DOHH2 (cell line): ENCODE measurements at regions not wholly inside any gene's neighbourhood (a gene's known extent, or its start where the extent isn't known, plus 50 kb on each side); places are given as distances from the start of the nearest gene placed in this dataset.

Source experiments
- H3F3A ChIP-seq: fragments of 200-600 bp; sonication (generic), shearing (Covaris generic); 2 replicates; pipeline ENCODE4 v1.6.0; 2016; ENCODE audit warnings: antibody characterized with exemption, mild to moderate bottlenecking; ENCODE audit not compliant: control insufficient read depth, insufficient read depth
- H3K27ac ChIP-seq: fragments of 200-600 bp; sonication (generic); 2 replicates; pipeline ENCODE4 v1.5.1; 2014; ENCODE audit warnings: low read depth, mild to moderate bottlenecking, low read length, moderate library complexity
- H3K27me3 ChIP-seq: fragments of 200-600 bp; sonication (generic); 2 replicates; pipeline ENCODE4 v1.6.1; 2014; ENCODE audit warnings: mild to moderate bottlenecking, low read length, mixed read lengths; ENCODE audit not compliant: control insufficient read depth
- H3K36me3 ChIP-seq: fragments of 200-600 bp; sonication (generic); 2 replicates; pipeline ENCODE4 v1.6.1; 2014; ENCODE audit warnings: mild to moderate bottlenecking, low read length, moderate library complexity, mixed read lengths; ENCODE audit not compliant: control insufficient read depth
- H3K4me1 ChIP-seq: fragments of 200-600 bp; sonication (generic); 2 replicates; pipeline ENCODE4 v1.6.1; 2014; ENCODE audit warnings: mild to moderate bottlenecking, low read length, mixed read lengths; ENCODE audit not compliant: control insufficient read depth
- H3K4me2 ChIP-seq: fragments of 200-600 bp; sonication (generic); 2 replicates; pipeline ENCODE4 v1.6.0; 2014; ENCODE audit warnings: mild to moderate bottlenecking, low read length, moderate library complexity
- H3K4me3 ChIP-seq: fragments of 200-600 bp; sonication (generic); 2 replicates; pipeline ENCODE4 v1.5.1; 2014; ENCODE audit warnings: mild to moderate bottlenecking, low read length, mixed read lengths
- H3K79me2 ChIP-seq: fragments of 200-600 bp; sonication (generic); 2 replicates; pipeline ENCODE4 v1.6.1; 2014; ENCODE audit warnings: mild to moderate bottlenecking, low read length, mixed read lengths; ENCODE audit not compliant: control insufficient read depth
- H3K9me2 ChIP-seq: fragments of 200-600 bp; sonication (generic); replicated peaks from 2 replicates; pipeline ENCODE4 v1.6.1; 2014; ENCODE audit warnings: mild to moderate bottlenecking, low read length, mixed read lengths; ENCODE audit not compliant: control insufficient read depth
- H3K9me3 ChIP-seq: fragments of 200-600 bp; sonication (generic); 2 replicates; pipeline ENCODE4 v1.6.1; 2014; ENCODE audit warnings: antibody characterized with exemption, low read length, mixed read lengths; ENCODE audit not compliant: control insufficient read depth, insufficient read depth
- H4K20me1 ChIP-seq: fragments of 200-600 bp; sonication (generic); 2 replicates; pipeline ENCODE4 v1.6.0; 2014; ENCODE audit warnings: low read depth, mild to moderate bottlenecking, antibody characterized with exemption, low read length, moderate library complexity; ENCODE audit not compliant: control insufficient read depth, insufficient read depth
- EZH2phosphoT487 ChIP-seq: fragments of 200-600 bp; sonication (generic); IDR thresholded peaks from 2 replicates; pipeline ENCODE4 v1.6.1; 2017; ENCODE audit warnings: borderline replicate concordance, mild to moderate bottlenecking, antibody characterized with exemption, low read length, moderate library complexity, mixed read lengths
- TF ChIP-seq, protein P1 (sequence below): fragments of 200-600 bp; sonication (generic); IDR thresholded peaks from one replicate; pipeline ENCODE4 v1.5.1; 2014; ENCODE audit warnings: antibody characterized with exemption, mild to moderate bottlenecking, low read depth, low read length; ENCODE audit not compliant: poor library complexity, severe bottlenecking

- TF ChIP-seq EZH2phosphoT487 = no peak
- TF ChIP-seq, protein P1, sequence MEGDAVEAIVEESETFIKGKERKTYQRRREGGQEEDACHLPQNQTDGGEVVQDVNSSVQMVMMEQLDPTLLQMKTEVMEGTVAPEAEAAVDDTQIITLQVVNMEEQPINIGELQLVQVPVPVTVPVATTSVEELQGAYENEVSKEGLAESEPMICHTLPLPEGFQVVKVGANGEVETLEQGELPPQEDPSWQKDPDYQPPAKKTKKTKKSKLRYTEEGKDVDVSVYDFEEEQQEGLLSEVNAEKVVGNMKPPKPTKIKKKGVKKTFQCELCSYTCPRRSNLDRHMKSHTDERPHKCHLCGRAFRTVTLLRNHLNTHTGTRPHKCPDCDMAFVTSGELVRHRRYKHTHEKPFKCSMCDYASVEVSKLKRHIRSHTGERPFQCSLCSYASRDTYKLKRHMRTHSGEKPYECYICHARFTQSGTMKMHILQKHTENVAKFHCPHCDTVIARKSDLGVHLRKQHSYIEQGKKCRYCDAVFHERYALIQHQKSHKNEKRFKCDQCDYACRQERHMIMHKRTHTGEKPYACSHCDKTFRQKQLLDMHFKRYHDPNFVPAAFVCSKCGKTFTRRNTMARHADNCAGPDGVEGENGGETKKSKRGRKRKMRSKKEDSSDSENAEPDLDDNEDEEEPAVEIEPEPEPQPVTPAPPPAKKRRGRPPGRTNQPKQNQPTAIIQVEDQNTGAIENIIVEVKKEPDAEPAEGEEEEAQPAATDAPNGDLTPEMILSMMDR = no peak
- H3K36me3 ChIP-seq = no peaks in the 10 kb centered on the region
- H3K9me3 ChIP-seq = no peaks in the 10 kb centered on the region
- H3K4me3 ChIP-seq = no peak overlapping the region
- no peak overlapping the region for H3K27ac ChIP-seq
- H4K20me1 ChIP-seq = no peaks in the 10 kb centered on the region
- no peaks in the 10 kb centered on the region for H3K27me3 ChIP-seq
- no peaks in the 10 kb centered on the region for H3K9me2 ChIP-seq
- no peak overlapping the region for H3K4me2 ChIP-seq
- no peaks in the 10 kb centered on the region for H3K4me1 ChIP-seq
- no peaks in the 10 kb centered on the region for H3K79me2 ChIP-seq
- H3F3A ChIP-seq = no peaks in the 10 kb centered on the region
Measured at GRCh38 chr12:88413646-88414045, 166.6 kb downstream of the KITLG start.

- Histone ChIP-seq H3K9me2 (no peaks in the 10 kb centered on the region), H3K4me1 (no peaks in the 10 kb centered on the region), H3K4me3 (no peak overlapping the region), H3K27me3 (no peaks in the 10 kb centered on the region), H3K79me2 (no peaks in the 10 kb centered on the region), H3F3A (no peaks in the 10 kb centered on the region), H3K27ac (no peak overlapping the region), H3K36me3 (no peaks in the 10 kb centered on the region), H3K4me2 (no peak overlapping the region), H4K20me1 (no peaks in the 10 kb centered on the region), H3K9me3 (no peaks in the 10 kb centered on the region)
- TF ChIP-seq EZH2phosphoT487 = no peak
- TF ChIP-seq, protein P1 = no peak
Measured at GRCh38 chr12:88416155-88416554, 164.1 kb downstream of the KITLG start.

- no peaks in the 10 kb centered on the region for H3K36me3 ChIP-seq
- no peaks in the 10 kb centered on the region for H3K27me3 ChIP-seq
- no peaks in the 10 kb centered on the region for H3K9me3 ChIP-seq
- H3K9me2 ChIP-seq = no peaks in the 10 kb centered on the region
- H3K4me1 ChIP-seq = no peaks in the 10 kb centered on the region
- no peaks in the 10 kb centered on the region for H4K20me1 ChIP-seq
- H3K4me2 ChIP-seq = no peak overlapping the region
- H3F3A ChIP-seq = no peaks in the 10 kb centered on the region
- H3K27ac ChIP-seq = no peak overlapping the region
- no peaks in the 10 kb centered on the region for H3K79me2 ChIP-seq
- TF ChIP-seq, protein P1 = no peak
- no peak for TF ChIP-seq EZH2phosphoT487
- no peak overlapping the region for H3K4me3 ChIP-seq
Measured at GRCh38 chr12:88416786-88417185, 163.5 kb downstream of the KITLG start.

- Histone ChIP-seq H3K27ac (no peak overlapping the region), H3K4me3 (no peak overlapping the region), H3K4me2 (no peak overlapping the region), H3K9me3 (no peaks in the 10 kb centered on the region), H3K4me1 (no peaks in the 10 kb centered on the region), H3K79me2 (no peaks in the 10 kb centered on the region), H4K20me1 (no peaks in the 10 kb centered on the region), H3K9me2 (no peaks in the 10 kb centered on the region), H3K36me3 (no peaks in the 10 kb centered on the region), H3K27me3 (no peaks in the 10 kb centered on the region), H3F3A (no peaks in the 10 kb centered on the region)
- TF ChIP-seq, protein P1 = no peak
- no peak for TF ChIP-seq EZH2phosphoT487
Measured at GRCh38 chr12:88417531-88417930, 162.7 kb downstream of the KITLG start.
